H1 (cell line): ENCODE measurements at regions not wholly inside any gene's neighbourhood (a gene's known extent, or its start where the extent isn't known, plus 50 kb on each side); places are given as distances from the start of the nearest gene placed in this dataset.

Source experiments
- CTCF ChIA-PET: fragments of 300-600 bp; sonication (Branson Sonifier 250); formaldehyde crosslinking; loops from one replicate; lab custom pipeline; 2021; ENCODE audit not compliant: partially characterized antibody; lab: Charles Lee
- POLR2A ChIA-PET: fragments of 300-600 bp; sonication (Branson Sonifier 250); formaldehyde crosslinking; loops from one replicate; lab custom pipeline; 2021; ENCODE audit warnings: inconsistent platforms; ENCODE audit not compliant: partially characterized antibody; lab: Charles Lee
- DNase-seq, 2 experiments: peaks; one replicate each; pipeline versions ENCODE4 v3.0.0 to v3.0.0-alpha.2; 2010 to 2022; ENCODE audit warnings: low spot score in 2 of 2, low read depth in 1 of 2, mixed read lengths in 1 of 2
- FAIRE-seq: peaks from 2 replicates; lab custom pipeline; 2011; peaks lifted over from hg19 to GRCh38; lab: Jason Lieb, UNC
- H2AFZ ChIP-seq: 2 replicates; pipeline ENCODE4 v1.8.1; 2012; ENCODE audit warnings: low read length, inconsistent platforms
- H2AK5ac ChIP-seq: 2 replicates; pipeline ENCODE4 v1.6.1; 2013; ENCODE audit warnings: low read depth, low read length
- H2BK120ac ChIP-seq: replicated peaks from 2 replicates; pipeline ENCODE3; 2013; ENCODE audit warnings: low read depth, low read length, inconsistent platforms
- H2BK12ac ChIP-seq: 2 replicates; pipeline ENCODE4 v1.6.1; 2013; ENCODE audit warnings: low read depth, low read length
- H2BK15ac ChIP-seq: 2 replicates; pipeline ENCODE4 v1.6.1; 2013; ENCODE audit warnings: low read length
- H2BK20ac ChIP-seq: 2 replicates; pipeline ENCODE4 v1.6.1; 2013; ENCODE audit warnings: low read length
- H2BK5ac ChIP-seq: 2 replicates; pipeline ENCODE4 v1.6.1; 2013; ENCODE audit warnings: low read depth, low read length
- H3K14ac ChIP-seq: 2 replicates; pipeline ENCODE4 v1.6.1; 2013; ENCODE audit warnings: inconsistent platforms; ENCODE audit not compliant: insufficient read length
- H3K18ac ChIP-seq: 2 replicates; pipeline ENCODE4 v1.6.1; 2013; ENCODE audit warnings: low read length; ENCODE audit errors: extremely low read depth
- H3K23ac ChIP-seq: 2 replicates; pipeline ENCODE4 v1.6.1; 2013; ENCODE audit warnings: inconsistent platforms; ENCODE audit not compliant: insufficient read length
- H3K23me2 ChIP-seq: 2 replicates; pipeline ENCODE4 v1.6.1; 2013; ENCODE audit warnings: low read depth, low read length
- H3K27ac ChIP-seq: 2 replicates; pipeline ENCODE4 v1.6.1; 2011; ENCODE audit warnings: low read depth, low read length, inconsistent platforms
- H3K27me3 ChIP-seq, 4 experiments: replicated peaks in 1 of 4; 1 replicate in 1 of 4; 2 replicates in 3 of 4; pipeline versions ENCODE4 v1.6.1 to v1.8.1; 2011 to 2013; ENCODE audit warnings: low read length in 3 of 4, mild to moderate bottlenecking in 3 of 4, inconsistent platforms in 2 of 4, mixed read lengths in 2 of 4, moderate library complexity in 1 of 4; ENCODE audit not compliant: control insufficient read depth in 3 of 4, insufficient read depth in 3 of 4; ENCODE audit errors: extremely low read depth in 1 of 4
- H3K36me3 ChIP-seq, 4 experiments: 2 replicates each; pipeline versions ENCODE4 v1.6.1 to v1.8.1; 2011 to 2013; ENCODE audit warnings: mild to moderate bottlenecking in 4 of 4, low read length in 3 of 4, moderate library complexity in 2 of 4, control low read depth in 1 of 4, inconsistent platforms in 1 of 4; ENCODE audit not compliant: insufficient read depth in 4 of 4, control insufficient read depth in 2 of 4
- H3K4ac ChIP-seq: replicated peaks from 2 replicates; pipeline ENCODE3; 2013; ENCODE audit warnings: low read length, low read depth, mixed read lengths, inconsistent platforms; ENCODE audit not compliant: insufficient read length
- H3K4me1 ChIP-seq, 4 experiments: replicated peaks in 1 of 4; 1 replicate in 1 of 4; 2 replicates in 3 of 4; pipeline versions ENCODE4 v1.6.1 to v1.8.1; 2011 to 2013; ENCODE audit warnings: low read length in 3 of 4, inconsistent platforms in 2 of 4, mixed read lengths in 1 of 4; ENCODE audit not compliant: insufficient read depth in 4 of 4, control insufficient read depth in 3 of 4
- H3K4me2 ChIP-seq, 2 experiments: 2 replicates each; pipeline versions ENCODE4 v1.6.1 to v1.8.1; 2011 to 2013; ENCODE audit warnings: low read depth in 2 of 2, low read length in 2 of 2, control low read depth in 1 of 2, inconsistent platforms in 1 of 2, mild to moderate bottlenecking in 1 of 2; ENCODE audit not compliant: insufficient read depth in 1 of 2
- H3K4me3 ChIP-seq, 4 experiments: fragments of 200-600, 300-600 bp in 1 of 4; sonication (generic), shearing (Covaris generic), sonication (Bioruptor Twin) in 1 of 4; 2 replicates each; pipeline versions ENCODE4 v1.5.1 to v1.8.1; 2011 to 2016; ENCODE audit warnings: low read length in 4 of 4, low read depth in 3 of 4, control low read depth in 2 of 4, inconsistent platforms in 2 of 4, mild to moderate bottlenecking in 2 of 4, mixed read lengths in 1 of 4, moderate library complexity in 1 of 4; ENCODE audit not compliant: insufficient read depth in 2 of 4; ENCODE audit errors: extremely low read depth in 1 of 4
- H3K56ac ChIP-seq: replicated peaks from 2 replicates; pipeline ENCODE3; 2013; ENCODE audit warnings: low read depth, mild to moderate bottlenecking, mixed read lengths, low read length, inconsistent platforms; ENCODE audit not compliant: insufficient read length
- H3K79me1 ChIP-seq: 2 replicates; pipeline ENCODE4 v1.6.1; 2013; ENCODE audit warnings: low read depth, low read length, control low read depth
- H3K79me2 ChIP-seq, 2 experiments: 2 replicates each; pipeline versions ENCODE4 v1.6.1 to v1.8.1; 2012 to 2013; ENCODE audit warnings: low read length in 2 of 2, mild to moderate bottlenecking in 2 of 2, inconsistent platforms in 1 of 2; ENCODE audit not compliant: insufficient read depth in 2 of 2, control insufficient read depth in 1 of 2
- H3K9ac ChIP-seq, 4 experiments: replicated peaks in 1 of 4; 1 replicate in 1 of 4; 2 replicates in 3 of 4; pipeline versions ENCODE4 v1.6.1 to v1.8.1; 2011 to 2013; ENCODE audit warnings: low read depth in 3 of 4, low read length in 3 of 4, control low read depth in 2 of 4, mild to moderate bottlenecking in 2 of 4, moderate library complexity in 2 of 4, inconsistent platforms in 1 of 4; ENCODE audit errors: extremely low read depth in 1 of 4
- H3K9me3 ChIP-seq, 2 experiments: 2 replicates each; pipeline versions ENCODE4 v1.6.1 to v1.8.1; 2012 to 2013; ENCODE audit warnings: mild to moderate bottlenecking in 2 of 2, moderate library complexity in 2 of 2, control low read depth in 1 of 2, inconsistent platforms in 1 of 2, low read depth in 1 of 2, low read length in 1 of 2, mixed read lengths in 1 of 2; ENCODE audit not compliant: insufficient read depth in 2 of 2
- H4K20me1 ChIP-seq, 2 experiments: replicated peaks in 1 of 2; 2 replicates each; pipeline versions ENCODE3 to v1.8.1; 2011 to 2013; ENCODE audit warnings: inconsistent platforms in 2 of 2, low read length in 2 of 2, mild to moderate bottlenecking in 1 of 2; ENCODE audit not compliant: insufficient read depth in 2 of 2, control insufficient read depth in 1 of 2
- H4K5ac ChIP-seq: 2 replicates; pipeline ENCODE4 v1.6.1; 2013; ENCODE audit warnings: low read length, low read depth, mixed read lengths, inconsistent platforms; ENCODE audit not compliant: insufficient read length
- H4K8ac ChIP-seq: 2 replicates; pipeline ENCODE4 v1.8.0; 2013; ENCODE audit warnings: mild to moderate bottlenecking, moderate library complexity, low read length, inconsistent platforms; ENCODE audit not compliant: insufficient read depth; ENCODE audit errors: extremely low read depth
- H4K91ac ChIP-seq: replicated peaks from 2 replicates; pipeline ENCODE3; 2013; ENCODE audit warnings: low read length, mixed read lengths, inconsistent platforms; ENCODE audit not compliant: insufficient read length
- CBX8 ChIP-seq: fragments of 300-800, 300-1000 bp; sonication (generic); IDR thresholded peaks from 2 replicates; pipeline ENCODE4 v1.7.1; 2016; ENCODE audit warnings: low read depth, low read length, borderline replicate concordance
- CHD1 ChIP-seq: IDR thresholded peaks from 2 replicates; pipeline ENCODE4 v1.6.1; 2012; ENCODE audit warnings: low read depth, low read length, improper control_type of control experiment
- CTCF ChIP-seq, 3 experiments: IDR thresholded peaks; 1 replicate in 2 of 3; 2 replicates in 1 of 3; pipeline versions ENCODE4 v1.5.1 to v1.6.1; 2011; ENCODE audit warnings: low read length in 3 of 3, mild to moderate bottlenecking in 3 of 3, inconsistent platforms in 2 of 3, low read depth in 1 of 3, moderate library complexity in 1 of 3; ENCODE audit not compliant: insufficient read depth in 1 of 3; ENCODE audit errors: control extremely low read depth in 1 of 3
- GTF2F1 ChIP-seq: IDR thresholded peaks from 2 replicates; pipeline ENCODE4 v1.6.1; 2012; ENCODE audit warnings: low read depth, low read length, improper control_type of control experiment, borderline replicate concordance
- MAFK ChIP-seq: IDR thresholded peaks from 2 replicates; pipeline ENCODE4 v1.6.1; 2012; ENCODE audit warnings: low read depth, mild to moderate bottlenecking, improper control_type of control experiment, low read length
- POLR2AphosphoS5 ChIP-seq: IDR thresholded peaks from 2 replicates; pipeline ENCODE4 v1.6.1; 2011; ENCODE audit warnings: low read depth, low read length
- RBBP5 ChIP-seq: IDR thresholded peaks from 2 replicates; pipeline ENCODE4 v1.7.1; 2012; ENCODE audit warnings: low read depth, mild to moderate bottlenecking, inconsistent platforms, low read length, moderate library complexity, borderline replicate concordance
- SP1 ChIP-seq: IDR thresholded peaks from 2 replicates; pipeline ENCODE4 v1.6.1; 2011; ENCODE audit warnings: low read depth, low read length
- USF2 ChIP-seq: IDR thresholded peaks from 2 replicates; pipeline ENCODE4 v1.6.1; 2011; ENCODE audit warnings: low read length, improper control_type of control experiment
- WGBS, 2 experiments: shearing (Covaris generic) in 1 of 2; methylation state at CpG; one replicate each; pipeline versions ENCODE4 v1.1.6 to v1.1.7; 2013 to 2015; ENCODE audit warnings: low lambda C conversion rate in 2 of 2, mixed read lengths in 2 of 2, inconsistent platforms in 1 of 2, low coverage in 1 of 2, missing lambda C conversion rate in 1 of 2; ENCODE audit not compliant: insufficient replicate concordance in 2 of 2, insufficient coverage in 1 of 2, insufficient read length in 1 of 2; ENCODE audit errors: extremely low coverage in 1 of 2, missing lambda C conversion rate in 1 of 2; 5-methylcytosine and 5-hydroxymethylcytosine counted together

- Histone ChIP-seq H2BK15ac (no peak overlapping the region), H3K14ac (no peak overlapping the region), H2BK5ac (no peak overlapping the region), H3K4me2 (no peak overlapping the region), H3K18ac (no peak overlapping the region), H4K8ac (no peak overlapping the region; the same call in 1 of the 2 replicates), H3K4me3 (no peak overlapping the region), H2BK12ac (no peak overlapping the region), H2AK5ac (no peak overlapping the region), H3K27ac (no peak overlapping the region), H4K20me1 (no peaks in the 10 kb centered on the region), H3K9ac (no peak overlapping the region), H3K9me3 (no peaks in the 10 kb centered on the region), H2BK120ac (no peak overlapping the region), H3K79me2 (no peaks in the 10 kb centered on the region), H4K5ac (no peak overlapping the region), H3K23me2 (no peaks in the 10 kb centered on the region), H3K36me3 (no peaks in the 10 kb centered on the region; a peak in 1 of 8 replicates), H3K56ac (no peak overlapping the region), H2BK20ac (no peak overlapping the region), H3K27me3 (no peaks in the 10 kb centered on the region), H3K4me1 (no peaks in the 10 kb centered on the region), H3K23ac (no peak overlapping the region), H3K4ac (no peak overlapping the region), H4K91ac (no peak overlapping the region), H2AFZ (no peak overlapping the region), H3K79me1 (no peaks in the 10 kb centered on the region)
- whole genome bisulfite sequencing, 2 experiments = 91% methylated on average over 3 of the region's 3 CpGs; no CpG with 5 or more reads in 1 of the 2 experiments
- FAIRE-seq (no peak), DNase-seq (no peak)
- ChIA-PET POLR2A (no interaction called here), CTCF (no interaction called here)
- TF ChIP-seq CHD1 = no peak
- TF ChIP-seq MAFK = no peak
- no peak for TF ChIP-seq GTF2F1
- TF ChIP-seq CTCF (IDR thresholded peaks at IDR 0.05; ENCODE audit: control extremely low read depth in 1 of 3, insufficient read depth in 1 of 3, low read depth in 1 of 3, low read length in 3 of 3) = no peak
- TF ChIP-seq CBX8 = no peak
- TF ChIP-seq POLR2AphosphoS5 = no peak
- TF ChIP-seq SP1 = no peak
- no peak for TF ChIP-seq USF2
- TF ChIP-seq RBBP5 = no peak
Measured at GRCh38 chr10:128796396-128796912, 670.2 kb upstream of the MKI67 start.
